Neural progenitor cell (in vitro differentiated cells): ENCODE measurements at regions not wholly inside any gene's neighbourhood (a gene's known extent, or its start where the extent isn't known, plus 50 kb on each side); places are given as distances from the start of the nearest gene placed in this dataset.

Experiments used
- DNase-seq: peaks from one replicate; pipeline ENCODE4 v3.0.0-alpha.2; 2016; ENCODE audit warnings: low spot score
- H2AFZ ChIP-seq: fragments of 200-600 bp; sonication (generic); replicated peaks from 2 replicates; pipeline ENCODE4 v1.6.1; 2016; ENCODE audit warnings: antibody characterized with exemption
- H3F3A ChIP-seq: fragments of 200-600 bp; sonication (generic); 2 replicates; pipeline ENCODE4 v1.6.1; 2016; ENCODE audit warnings: antibody characterized with exemption, low read depth
- H3K27ac ChIP-seq: fragments of 200-600 bp; sonication (generic); 2 replicates; pipeline ENCODE4 v1.5.1; 2016; ENCODE audit warnings: mild to moderate bottlenecking
- H3K27me3 ChIP-seq: fragments of 200-600 bp; sonication (generic); 2 replicates; pipeline ENCODE4 v1.6.1; 2016; ENCODE audit warnings: mild to moderate bottlenecking, moderate library complexity
- H3K36me3 ChIP-seq: fragments of 200-600 bp; sonication (generic); 2 replicates; pipeline ENCODE4 v1.5.1; 2016
- H3K4me1 ChIP-seq: fragments of 200-600 bp; sonication (generic); 2 replicates; pipeline ENCODE4 v1.6.1; 2016; ENCODE audit warnings: mixed run types
- H3K4me2 ChIP-seq: fragments of 200-600 bp; sonication (generic); 2 replicates; pipeline ENCODE4 v1.6.1; 2016
- H3K4me3 ChIP-seq: fragments of 200-600 bp; sonication (generic); 2 replicates; pipeline ENCODE4 v1.5.1; 2016
- H3K79me2 ChIP-seq: fragments of 200-600 bp; sonication (generic); 2 replicates; pipeline ENCODE4 v1.6.1; 2016; ENCODE audit warnings: low read depth
- H3K9ac ChIP-seq: fragments of 200-600 bp; sonication (generic); 2 replicates; pipeline ENCODE4 v1.6.1; 2016
- H3K9me3 ChIP-seq: fragments of 200-600 bp; sonication (generic); 2 replicates; pipeline ENCODE4 v1.5.1; 2016; ENCODE audit warnings: low read depth
- H4K20me1 ChIP-seq: fragments of 200-600 bp; sonication (generic); 2 replicates; pipeline ENCODE4 v1.6.1; 2016; ENCODE audit warnings: low read depth
- H3K27ac Mint-ChIP-seq: 3 replicates; pipeline ENCODE4 v1.8.0; 2021; ENCODE audit warnings: mixed read lengths
- H3K27me3 Mint-ChIP-seq: 2 replicates; pipeline ENCODE4 v1.8.0; 2022; ENCODE audit warnings: low read depth, mild to moderate bottlenecking, inconsistent platforms, moderate library complexity, mixed read lengths; ENCODE audit not compliant: insufficient read depth
- H3K36me3 Mint-ChIP-seq: 3 replicates; pipeline ENCODE4 v1.8.0; 2021; ENCODE audit warnings: mixed read lengths
- H3K4me1 Mint-ChIP-seq: 3 replicates; pipeline ENCODE4 v1.8.0; 2021; ENCODE audit warnings: mixed read lengths
- H3K4me3 Mint-ChIP-seq: 3 replicates; pipeline ENCODE4 v1.8.0; 2021; ENCODE audit warnings: mild to moderate bottlenecking, moderate library complexity, mixed read lengths
- H3K9me3 Mint-ChIP-seq: 3 replicates; pipeline ENCODE4 v1.8.0; 2020; ENCODE audit warnings: mixed read lengths
- EZH2 ChIP-seq: fragments of 200-600 bp; sonication (generic); IDR thresholded peaks from 2 replicates; pipeline ENCODE4 v1.6.1; 2017; ENCODE audit warnings: antibody characterized with exemption, mild to moderate bottlenecking, moderate library complexity
- EZH2phosphoT487 ChIP-seq: fragments of 200-600 bp; sonication (generic); IDR thresholded peaks from 2 replicates; pipeline ENCODE4 v1.6.1; 2017; ENCODE audit warnings: antibody characterized with exemption
- TF ChIP-seq, protein P1 (sequence below): fragments of 200-600 bp; sonication (generic); IDR thresholded peaks from 2 replicates; pipeline ENCODE4 v1.5.1; 2017; ENCODE audit warnings: antibody characterized with exemption, mild to moderate bottlenecking

- H3K4me3 Mint-ChIP-seq, result no peak overlapping the region
- H3F3A ChIP-seq, result no peaks in the 10 kb centered on the region
- TF ChIP-seq EZH2phosphoT487 (no peak), EZH2 (no peak)
- TF ChIP-seq, protein P1, sequence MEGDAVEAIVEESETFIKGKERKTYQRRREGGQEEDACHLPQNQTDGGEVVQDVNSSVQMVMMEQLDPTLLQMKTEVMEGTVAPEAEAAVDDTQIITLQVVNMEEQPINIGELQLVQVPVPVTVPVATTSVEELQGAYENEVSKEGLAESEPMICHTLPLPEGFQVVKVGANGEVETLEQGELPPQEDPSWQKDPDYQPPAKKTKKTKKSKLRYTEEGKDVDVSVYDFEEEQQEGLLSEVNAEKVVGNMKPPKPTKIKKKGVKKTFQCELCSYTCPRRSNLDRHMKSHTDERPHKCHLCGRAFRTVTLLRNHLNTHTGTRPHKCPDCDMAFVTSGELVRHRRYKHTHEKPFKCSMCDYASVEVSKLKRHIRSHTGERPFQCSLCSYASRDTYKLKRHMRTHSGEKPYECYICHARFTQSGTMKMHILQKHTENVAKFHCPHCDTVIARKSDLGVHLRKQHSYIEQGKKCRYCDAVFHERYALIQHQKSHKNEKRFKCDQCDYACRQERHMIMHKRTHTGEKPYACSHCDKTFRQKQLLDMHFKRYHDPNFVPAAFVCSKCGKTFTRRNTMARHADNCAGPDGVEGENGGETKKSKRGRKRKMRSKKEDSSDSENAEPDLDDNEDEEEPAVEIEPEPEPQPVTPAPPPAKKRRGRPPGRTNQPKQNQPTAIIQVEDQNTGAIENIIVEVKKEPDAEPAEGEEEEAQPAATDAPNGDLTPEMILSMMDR, result no peak
- no peaks in the 10 kb centered on the region for H3K36me3 ChIP-seq
- H3K4me3 ChIP-seq, result no peak overlapping the region
- H3K4me1 Mint-ChIP-seq, result peaks cover 63% of the 10 kb centered on the region
- no peaks in the 10 kb centered on the region for H3K36me3 Mint-ChIP-seq
- H3K27ac ChIP-seq, result no peak overlapping the region
- H2AFZ ChIP-seq, result no peak overlapping the region
- DNase-seq, result no peak
- no peaks in the 10 kb centered on the region for H3K9me3 Mint-ChIP-seq
- no peaks in the 10 kb centered on the region for H3K27me3 ChIP-seq
- peaks cover 33% of the 10 kb centered on the region for H3K4me1 ChIP-seq
- H3K9ac ChIP-seq, result no peak overlapping the region
- no peak overlapping the region for H3K27ac Mint-ChIP-seq
- H3K4me2 ChIP-seq, result no peak overlapping the region
- no peaks in the 10 kb centered on the region for H3K79me2 ChIP-seq
- peaks cover 10% of the 10 kb centered on the region for H3K27me3 Mint-ChIP-seq
- H4K20me1 ChIP-seq, result no peaks in the 10 kb centered on the region
- H3K9me3 ChIP-seq, result no peaks in the 10 kb centered on the region
These were observed 81.3 kb upstream of the GNAO1 start for GRCh38 chr16:56109994-56110393.

GRCh38 chr16:56109205-56109604, 82.1 kb upstream of the GNAO1 start:
- H3K9me3 ChIP-seq, result no peaks in the 10 kb centered on the region
- H3K27ac ChIP-seq, result no peak overlapping the region
- no peaks in the 10 kb centered on the region for H3K27me3 ChIP-seq
- Mint-ChIP-seq H3K27ac (peak overlapping the region; percentile 86), H3K4me1 (peaks cover 59% of the 10 kb centered on the region), H3K9me3 (no peaks in the 10 kb centered on the region), H3K36me3 (no peaks in the 10 kb centered on the region), H3K4me3 (no peak overlapping the region), H3K27me3 (peaks cover 10% of the 10 kb centered on the region)
- DNase-seq, result no peak
- no peak overlapping the region for H3K9ac ChIP-seq
- H3F3A ChIP-seq, result no peaks in the 10 kb centered on the region
- no peak overlapping the region for H3K4me3 ChIP-seq
- no peaks in the 10 kb centered on the region for H3K79me2 ChIP-seq
- H4K20me1 ChIP-seq, result no peaks in the 10 kb centered on the region
- no peak for TF ChIP-seq EZH2
- TF ChIP-seq EZH2phosphoT487, result no peak
- TF ChIP-seq, protein P1, result no peak
- no peak overlapping the region for H2AFZ ChIP-seq
- peaks cover 26% of the 10 kb centered on the region for H3K4me1 ChIP-seq
- H3K4me2 ChIP-seq, result peak overlapping the region; percentile 30
- H3K36me3 ChIP-seq, result no peaks in the 10 kb centered on the region

GRCh38 chr16:56108724-56109123, 82.6 kb upstream of the GNAO1 start:
- Histone ChIP-seq H4K20me1 (no peaks in the 10 kb centered on the region), H3K79me2 (no peaks in the 10 kb centered on the region), H3K9me3 (no peaks in the 10 kb centered on the region), H3K4me2 (peak overlapping the region; percentile 30), H3K9ac (no peak overlapping the region), H3K4me1 (peaks cover 23% of the 10 kb centered on the region), H3K4me3 (no peak overlapping the region), H3F3A (no peaks in the 10 kb centered on the region), H3K36me3 (no peaks in the 10 kb centered on the region), H3K27me3 (no peaks in the 10 kb centered on the region), H2AFZ (no peak overlapping the region), H3K27ac (no peak overlapping the region)
- no peak for DNase-seq
- H3K27me3 Mint-ChIP-seq, result peaks cover 10% of the 10 kb centered on the region
- H3K9me3 Mint-ChIP-seq, result no peaks in the 10 kb centered on the region
- H3K36me3 Mint-ChIP-seq, result no peaks in the 10 kb centered on the region
- H3K4me3 Mint-ChIP-seq, result peak overlapping the region; percentile 21
- H3K4me1 Mint-ChIP-seq, result peaks cover 55% of the 10 kb centered on the region
- TF ChIP-seq, protein P1, result no peak
- TF ChIP-seq EZH2, result no peak
- TF ChIP-seq EZH2phosphoT487, result no peak
- H3K27ac Mint-ChIP-seq, result peak overlapping the region; percentile 86
